ENCODE measurements at regions not wholly inside any gene's neighbourhood (a gene's known extent, or its start where the extent isn't known, plus 50 kb on each side); places are given as distances from the start of the nearest gene placed in this dataset.
"Not testable (repeated sequence)": the region's sequence is repeated elsewhere in the genome, so short reads cannot be mapped to it uniquely, and the experiment has no call there.

- TF ChIP-seq CTCF (IDR thresholded peaks at IDR 0.05), result no peak
- TF ChIP-seq POLR2A (IDR thresholded peaks at IDR 0.05), result no peak
- intact Hi-C loops (cut with DNase I; ENCODE audit: low total_unique reads), result no loop called here
- Histone ChIP-seq H3K27ac (no peak overlapping the region), H3K9me3 (no peaks in the 10 kb centered on the region), H3K4me3 (no peak overlapping the region), H3K27me3 (no peaks in the 10 kb centered on the region), H3K36me3 (no peaks in the 10 kb centered on the region), H3K4me1 (no peaks in the 10 kb centered on the region)
- DNase-seq, result no peak
These were observed 1393.3 kb downstream of the CDH8 start for GRCh38 chr16:60642956-60643355.

DNA sequence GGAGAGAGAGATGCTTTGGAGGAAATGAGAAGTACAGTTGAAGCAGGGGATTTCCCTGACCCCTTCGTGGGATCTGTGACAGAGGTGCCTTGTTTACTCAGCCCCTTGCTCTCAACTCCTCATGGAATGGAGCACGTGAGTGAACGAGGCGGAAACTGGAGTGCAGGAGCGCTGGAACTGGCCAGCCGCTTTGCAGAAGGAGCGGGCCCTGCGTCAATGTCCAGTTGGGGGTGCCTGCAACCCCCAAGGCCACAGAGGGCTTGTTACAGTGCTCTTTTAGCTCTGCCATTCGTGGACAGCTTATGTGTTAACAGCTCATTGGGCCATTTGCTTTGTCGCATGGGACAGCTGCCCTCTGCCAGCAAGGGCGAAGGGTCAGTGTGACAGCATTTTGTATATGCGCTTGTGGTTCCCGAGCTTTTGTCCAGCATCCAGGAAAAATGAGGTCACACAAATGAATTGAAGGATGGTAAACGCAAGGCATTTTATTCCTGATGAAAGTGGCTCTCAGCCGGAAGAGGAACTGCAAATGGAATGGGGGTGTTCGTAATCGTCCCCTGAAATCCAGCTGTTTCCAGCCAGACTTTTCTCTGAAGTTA is 1395.1 kb downstream of the CDH8 start:
- intact Hi-C loops (cut with DNase I; ENCODE audit: low total_unique reads), result no loop called here

GRCh38 chr16:60640038-60640437 is 1396.2 kb downstream of the CDH8 start:
- H3K36me3 ChIP-seq, result no peaks in the 10 kb centered on the region
- no peak for DNase-seq
- intact Hi-C loops (cut with DNase I; ENCODE audit: low total_unique reads), result no loop called here
- H3K9me3 ChIP-seq, result no peaks in the 10 kb centered on the region
- no peaks in the 10 kb centered on the region for H3K27me3 ChIP-seq
- no peaks in the 10 kb centered on the region for H3K4me1 ChIP-seq
- no peak overlapping the region for H3K27ac ChIP-seq
- no peak overlapping the region for H3K4me3 ChIP-seq
- TF ChIP-seq CTCF (IDR thresholded peaks at IDR 0.05) (no peak), POLR2A (IDR thresholded peaks at IDR 0.05) (no peak)

More for the DNA sequence above, 1395.1 kb downstream of the CDH8 start:
- no peak for DNase-seq
- Histone ChIP-seq H3K36me3 (no peaks in the 10 kb centered on the region), H3K4me3 (no peak overlapping the region), H3K27me3 (no peaks in the 10 kb centered on the region), H3K4me1 (no peaks in the 10 kb centered on the region), H3K27ac (no peak overlapping the region), H3K9me3 (no peaks in the 10 kb centered on the region)
- TF ChIP-seq POLR2A (IDR thresholded peaks at IDR 0.05) (no peak), CTCF (IDR thresholded peaks at IDR 0.05) (no peak)

DNA sequence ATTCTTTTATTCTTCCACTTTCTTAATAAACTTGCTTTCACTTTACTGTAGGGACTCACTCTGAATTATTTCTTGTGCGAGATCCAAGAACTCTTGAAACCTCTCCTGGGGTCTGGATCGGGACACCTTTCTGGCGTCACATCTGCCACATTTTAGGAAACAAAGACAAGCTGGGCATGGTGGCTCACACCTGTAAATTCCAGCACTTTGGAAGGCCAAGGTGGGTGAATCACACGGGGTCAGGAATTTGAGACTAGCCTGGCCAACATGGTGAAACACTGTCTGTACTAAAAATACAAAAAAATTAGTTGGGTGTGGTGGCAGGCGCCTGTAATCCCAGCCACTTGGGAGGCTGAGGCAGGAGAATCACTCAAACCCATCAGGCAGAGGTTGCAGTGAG is 1399.6 kb downstream of the CDH8 start:
- H3K4me3 ChIP-seq; H3K27ac ChIP-seq; intact Hi-C loops (cut with DNase I; ENCODE audit: low total_unique reads); H3K27me3 ChIP-seq; DNase-seq; H3K9me3 ChIP-seq; H3K36me3 ChIP-seq; H3K4me1 ChIP-seq: not testable (repeated sequence)

DNA sequence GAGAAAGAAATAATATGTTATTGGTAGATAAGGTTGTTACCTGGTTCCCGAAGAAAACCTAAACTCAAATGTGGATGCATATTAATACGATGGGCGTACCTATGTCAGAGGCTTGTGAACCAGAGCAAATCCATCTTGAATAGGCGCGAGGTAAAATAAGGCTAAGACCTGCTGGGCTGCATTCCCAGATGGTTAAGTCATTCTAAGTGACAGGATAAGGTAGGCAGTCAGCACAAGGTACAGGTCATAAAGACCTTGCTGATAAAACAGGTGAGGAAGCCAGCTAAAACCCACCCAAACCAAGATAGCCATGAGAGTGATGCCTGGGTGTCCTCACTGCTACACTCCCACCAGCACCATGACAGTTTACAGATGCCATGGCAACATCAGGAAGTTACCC is 1400.1 kb downstream of the CDH8 start:
- DNase-seq, result no peak
- TF ChIP-seq CTCF (IDR thresholded peaks at IDR 0.05) (no peak), POLR2A (IDR thresholded peaks at IDR 0.05) (no peak)
- no peak overlapping the region for H3K4me3 ChIP-seq

GRCh38 chr16:60635548-60635947 is 1400.7 kb downstream of the CDH8 start:
- DNase-seq, result no peak
- Histone ChIP-seq H3K4me3 (no peak overlapping the region), H3K27ac (no peak overlapping the region), H3K27me3 (no peaks in the 10 kb centered on the region), H3K9me3 (no peaks in the 10 kb centered on the region), H3K36me3 (no peaks in the 10 kb centered on the region), H3K4me1 (no peaks in the 10 kb centered on the region)
- intact Hi-C loops (cut with DNase I; ENCODE audit: low total_unique reads), result no loop called here
- no peak for TF ChIP-seq POLR2A (IDR thresholded peaks at IDR 0.05)
- TF ChIP-seq CTCF (IDR thresholded peaks at IDR 0.05), result no peak

More for the DNA sequence above, 1400.1 kb downstream of the CDH8 start:
- H3K27ac ChIP-seq, result no peak overlapping the region
- no peaks in the 10 kb centered on the region for H3K4me1 ChIP-seq
- no peaks in the 10 kb centered on the region for H3K9me3 ChIP-seq
- H3K36me3 ChIP-seq, result no peaks in the 10 kb centered on the region
- intact Hi-C loops (cut with DNase I; ENCODE audit: low total_unique reads), result no loop called here
- H3K27me3 ChIP-seq, result no peaks in the 10 kb centered on the region

Measured in uterus (tissue), 3 donors.